ENCODE measurements at regions not wholly inside any gene's neighbourhood (a gene's known extent, or its start where the extent isn't known, plus 50 kb on each side); places are given as distances from the start of the nearest gene placed in this dataset.

DNA sequence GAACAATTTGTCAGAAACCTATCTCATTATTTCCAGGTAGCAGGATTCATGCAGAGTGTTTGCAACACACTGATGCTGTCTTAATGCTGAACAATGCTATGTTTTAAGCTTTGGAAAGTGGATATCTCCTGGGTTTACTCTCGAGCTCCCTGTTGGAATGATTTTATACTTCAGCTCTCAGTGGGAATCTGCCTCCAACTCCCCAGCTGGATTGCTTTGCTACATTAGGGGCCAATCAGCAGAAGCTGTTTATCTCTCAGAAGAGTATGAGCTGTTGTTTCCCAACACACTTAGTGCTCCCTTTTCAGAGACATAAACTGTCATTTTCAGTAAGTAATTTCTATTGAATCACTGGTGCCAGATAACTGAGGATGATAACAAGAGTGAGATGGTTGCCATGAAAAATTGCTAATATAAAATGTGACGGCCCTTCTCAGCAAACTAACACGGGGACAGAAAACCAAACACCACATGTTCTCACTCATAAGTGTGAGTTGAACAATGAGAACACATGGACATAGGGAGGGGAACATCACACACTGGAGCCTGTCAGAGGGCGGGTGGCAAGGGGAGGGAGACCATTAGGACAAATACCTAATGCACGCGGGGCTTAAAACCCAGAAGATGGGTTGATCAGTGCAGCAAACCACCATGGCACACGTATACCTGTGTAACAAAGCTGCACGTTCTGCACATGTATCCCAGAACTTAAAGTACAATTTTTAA lies 265.9 kb upstream of the RUNX1 start:
- TF ChIP-seq, protein P1, sequence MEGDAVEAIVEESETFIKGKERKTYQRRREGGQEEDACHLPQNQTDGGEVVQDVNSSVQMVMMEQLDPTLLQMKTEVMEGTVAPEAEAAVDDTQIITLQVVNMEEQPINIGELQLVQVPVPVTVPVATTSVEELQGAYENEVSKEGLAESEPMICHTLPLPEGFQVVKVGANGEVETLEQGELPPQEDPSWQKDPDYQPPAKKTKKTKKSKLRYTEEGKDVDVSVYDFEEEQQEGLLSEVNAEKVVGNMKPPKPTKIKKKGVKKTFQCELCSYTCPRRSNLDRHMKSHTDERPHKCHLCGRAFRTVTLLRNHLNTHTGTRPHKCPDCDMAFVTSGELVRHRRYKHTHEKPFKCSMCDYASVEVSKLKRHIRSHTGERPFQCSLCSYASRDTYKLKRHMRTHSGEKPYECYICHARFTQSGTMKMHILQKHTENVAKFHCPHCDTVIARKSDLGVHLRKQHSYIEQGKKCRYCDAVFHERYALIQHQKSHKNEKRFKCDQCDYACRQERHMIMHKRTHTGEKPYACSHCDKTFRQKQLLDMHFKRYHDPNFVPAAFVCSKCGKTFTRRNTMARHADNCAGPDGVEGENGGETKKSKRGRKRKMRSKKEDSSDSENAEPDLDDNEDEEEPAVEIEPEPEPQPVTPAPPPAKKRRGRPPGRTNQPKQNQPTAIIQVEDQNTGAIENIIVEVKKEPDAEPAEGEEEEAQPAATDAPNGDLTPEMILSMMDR (IDR thresholded peaks at IDR 0.05 in 4 of 5, conservative IDR thresholded peaks at IDR 0.05 in 1 of 5), result no peak
- TF ChIP-seq POLR2A (IDR thresholded peaks at IDR 0.05), result no peak
